Kidney (tissue), 13 donors: ENCODE measurements at regions not wholly inside any gene's neighbourhood (a gene's known extent, or its start where the extent isn't known, plus 50 kb on each side); places are given as distances from the start of the nearest gene placed in this dataset.

ENCODE experiments used
- DNase-seq, 5 donors: peaks; one replicate each; pipeline ENCODE4 v3.0.0-alpha.2; 2013 to 2020
- FAIRE-seq: peaks from 2 replicates; lab custom pipeline; 2012; peaks lifted over from hg19 to GRCh38; lab: Jason Lieb, UNC
- H3K27ac ChIP-seq, 2 donors: one replicate each; pipeline ENCODE4 v1.7.0; 2013; ENCODE audit warnings: low read depth in 2 of 2, low read length in 2 of 2, inconsistent platforms in 1 of 2
- H3K27me3 ChIP-seq: one replicate; pipeline ENCODE4 v1.7.1; 2013; ENCODE audit warnings: low read length, inconsistent platforms; ENCODE audit not compliant: control insufficient read depth, insufficient read depth
- H3K36me3 ChIP-seq, 3 donors: one replicate each; pipeline versions ENCODE4 v1.7.0 to v1.7.1; 2013; ENCODE audit warnings: low read length in 3 of 3, control low read depth in 1 of 3, inconsistent platforms in 1 of 3; ENCODE audit not compliant: insufficient read depth in 3 of 3, control insufficient read depth in 2 of 3
- H3K4me1 ChIP-seq, 3 donors: one replicate each; pipeline versions ENCODE4 v1.7.0 to v1.7.1; 2013; ENCODE audit warnings: low read length in 3 of 3, inconsistent platforms in 1 of 3, low read depth in 1 of 3; ENCODE audit not compliant: control insufficient read depth in 2 of 3, insufficient read depth in 2 of 3
- H3K4me3 ChIP-seq, 3 donors: one replicate each; pipeline versions ENCODE4 v1.7.0 to v1.8.1; 2013; ENCODE audit warnings: low read length in 3 of 3, control low read depth in 1 of 3, inconsistent platforms in 1 of 3
- H3K9ac ChIP-seq, 3 donors: one replicate each; pipeline versions ENCODE4 v1.7.0 to v1.7.1; 2013; ENCODE audit warnings: low read length in 3 of 3, control low read depth in 1 of 3, inconsistent platforms in 1 of 3
- H3K9me3 ChIP-seq, 3 donors: one replicate each; pipeline versions ENCODE4 v1.7.0 to v1.7.1; 2013; ENCODE audit warnings: low read length in 3 of 3, control low read depth in 1 of 3, inconsistent platforms in 1 of 3; ENCODE audit not compliant: control insufficient read depth in 2 of 3, insufficient read depth in 1 of 3
- intact Hi-C: fragments of 100-400 bp; cut with DNase I; formaldehyde crosslinking; loops from one replicate; pipeline ENCODE4 v1.11.1; 2022
- TF ChIP-seq, protein P1 (sequence below): IDR thresholded peaks from 3 replicates; pipeline ENCODE4 v1.5.1; 2012; ENCODE audit warnings: mild to moderate bottlenecking, moderate library complexity, borderline replicate concordance; ENCODE audit not compliant: insufficient read depth; ENCODE audit errors: extremely low read depth
- donor health status: control.
- donor health status: control.
- donor health status: control.
- donor health status: control.
- donor health status: control.
- donor health status: DM: yes; HTN: yes; CAD: no.
- donor health status: Normal renal cell carcinoma (clear cell type).

DNA sequence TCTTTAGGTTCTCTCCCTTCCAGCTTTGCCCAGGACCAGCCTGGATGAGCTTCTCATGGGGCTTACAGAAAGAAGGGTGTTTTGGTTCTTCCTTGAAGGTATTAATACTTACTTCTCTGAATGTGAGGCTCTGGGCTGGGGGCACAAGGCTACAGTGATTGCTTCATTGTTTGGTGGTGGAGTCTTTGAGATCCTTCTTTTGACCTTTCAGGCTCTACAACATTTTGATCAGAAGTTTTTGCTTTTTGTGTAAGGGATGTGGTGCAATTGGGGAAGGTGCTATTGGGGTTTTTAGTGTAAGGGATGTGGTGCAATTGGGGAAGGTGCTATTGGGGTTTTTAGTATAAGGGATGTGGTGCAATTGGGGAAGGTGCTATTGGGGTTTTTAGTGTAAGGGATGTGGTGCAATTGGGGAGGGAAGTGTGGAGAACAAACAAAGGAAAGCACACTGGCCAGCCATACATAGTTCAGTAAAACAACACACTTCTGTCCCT lies 103.6 kb upstream of the IVNS1ABP start:
- no peak for DNase-seq
- Histone ChIP-seq H3K4me1 (no peaks in the 10 kb centered on the region), H3K9me3 (no peaks in the 10 kb centered on the region), H3K4me3 (no peak overlapping the region), H3K27ac (no peak overlapping the region), H3K36me3 (no peaks in the 10 kb centered on the region), H3K9ac (no peak overlapping the region), H3K27me3 (no peaks in the 10 kb centered on the region)
- FAIRE-seq: no peak
- intact Hi-C loops: no loop called here
- TF ChIP-seq, protein P1, sequence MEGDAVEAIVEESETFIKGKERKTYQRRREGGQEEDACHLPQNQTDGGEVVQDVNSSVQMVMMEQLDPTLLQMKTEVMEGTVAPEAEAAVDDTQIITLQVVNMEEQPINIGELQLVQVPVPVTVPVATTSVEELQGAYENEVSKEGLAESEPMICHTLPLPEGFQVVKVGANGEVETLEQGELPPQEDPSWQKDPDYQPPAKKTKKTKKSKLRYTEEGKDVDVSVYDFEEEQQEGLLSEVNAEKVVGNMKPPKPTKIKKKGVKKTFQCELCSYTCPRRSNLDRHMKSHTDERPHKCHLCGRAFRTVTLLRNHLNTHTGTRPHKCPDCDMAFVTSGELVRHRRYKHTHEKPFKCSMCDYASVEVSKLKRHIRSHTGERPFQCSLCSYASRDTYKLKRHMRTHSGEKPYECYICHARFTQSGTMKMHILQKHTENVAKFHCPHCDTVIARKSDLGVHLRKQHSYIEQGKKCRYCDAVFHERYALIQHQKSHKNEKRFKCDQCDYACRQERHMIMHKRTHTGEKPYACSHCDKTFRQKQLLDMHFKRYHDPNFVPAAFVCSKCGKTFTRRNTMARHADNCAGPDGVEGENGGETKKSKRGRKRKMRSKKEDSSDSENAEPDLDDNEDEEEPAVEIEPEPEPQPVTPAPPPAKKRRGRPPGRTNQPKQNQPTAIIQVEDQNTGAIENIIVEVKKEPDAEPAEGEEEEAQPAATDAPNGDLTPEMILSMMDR: no peak

DNA sequence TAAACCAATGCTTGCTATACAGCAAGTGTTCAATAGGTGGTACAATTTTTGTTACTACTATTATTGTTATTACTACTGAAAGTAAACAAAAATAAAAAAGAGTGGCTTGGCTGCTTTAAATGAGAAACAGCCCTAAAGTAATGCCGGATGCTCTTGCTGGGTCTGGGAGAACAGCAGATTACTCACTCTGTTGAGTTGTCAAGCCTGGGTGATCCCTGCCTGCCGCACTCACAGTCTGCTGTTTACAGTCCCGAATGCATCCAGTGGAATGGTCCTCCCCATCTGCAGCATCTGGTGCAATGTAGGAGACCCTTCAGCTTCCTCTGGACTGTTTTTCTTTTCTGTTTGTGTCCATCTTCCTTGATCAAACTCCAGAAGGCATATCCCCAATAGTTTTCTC lies 102.7 kb upstream of the IVNS1ABP start:
- no peak overlapping the region for H3K27ac ChIP-seq
- no peak for FAIRE-seq
- no peaks in the 10 kb centered on the region for H3K27me3 ChIP-seq
- intact Hi-C loops: no loop called here
- H3K9ac ChIP-seq: no peak overlapping the region
- no peak overlapping the region for H3K4me3 ChIP-seq
- no peaks in the 10 kb centered on the region for H3K36me3 ChIP-seq
- no peak for DNase-seq
- H3K4me1 ChIP-seq: no peaks in the 10 kb centered on the region
- H3K9me3 ChIP-seq: no peaks in the 10 kb centered on the region
- TF ChIP-seq, protein P1: no peak

DNA sequence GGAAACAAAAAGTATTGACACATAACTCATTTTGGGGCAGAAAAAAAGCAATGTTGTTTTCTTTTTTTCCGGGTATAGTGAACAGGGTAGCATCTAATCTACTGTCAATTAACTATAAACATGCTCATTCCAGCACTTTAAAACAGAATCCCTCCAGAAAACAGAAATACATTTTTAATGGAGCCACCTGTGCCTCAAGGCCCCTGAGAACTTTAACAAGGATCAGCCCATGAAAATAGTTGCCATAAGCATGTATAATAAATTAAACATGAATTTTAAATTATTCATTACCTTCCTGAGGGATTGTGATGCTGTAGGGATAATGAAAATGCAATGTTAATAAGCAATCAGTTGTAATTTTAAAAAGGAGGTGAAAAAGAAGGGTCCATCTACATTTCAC lies 101.4 kb upstream of the IVNS1ABP start:
- FAIRE-seq (no peak), DNase-seq (no peak)
- H3K9ac ChIP-seq: no peak overlapping the region
- no peak overlapping the region for H3K27ac ChIP-seq
- no peaks in the 10 kb centered on the region for H3K4me1 ChIP-seq
- intact Hi-C loops: no loop called here
- H3K4me3 ChIP-seq: no peak overlapping the region
- TF ChIP-seq, protein P1: no peak
- no peaks in the 10 kb centered on the region for H3K27me3 ChIP-seq
- H3K36me3 ChIP-seq: no peaks in the 10 kb centered on the region
- no peaks in the 10 kb centered on the region for H3K9me3 ChIP-seq
